ENCODE measurements at regions not wholly inside any gene's neighbourhood (a gene's known extent, or its start where the extent isn't known, plus 50 kb on each side); places are given as distances from the start of the nearest gene placed in this dataset.

GRCh38 chr4:16993956-16994840, 95.8 kb upstream of the LDB2 start:
- no TSS peak for BruUV-seq (replicated peaks)
- WGBS (ENCODE audit: insufficient coverage, insufficient replicate concordance, low lambda C conversion rate, missing lambda C conversion rate): 28% methylated on average over 5 of the region's 5 CpGs
- TF ChIP-seq ZBED1 (IDR thresholded peaks at IDR 0.05; ENCODE audit: borderline replicate concordance) (no peak), JUNB (IDR thresholded peaks at IDR 0.05) (no peak), SMARCA5 (IDR thresholded peaks at IDR 0.05) (no peak), BCLAF1 (IDR thresholded peaks at IDR 0.05) (no peak), FOS (IDR thresholded peaks at IDR 0.05; ENCODE audit: borderline replicate concordance, extremely low read depth, insufficient read length) (no peak), MYC (IDR thresholded peaks at IDR 0.05; ENCODE audit: insufficient read depth, insufficient read length, insufficient replicate concordance, low read length, severe bottlenecking) (no peak), EED (IDR thresholded peaks at IDR 0.05; ENCODE audit: low read depth) (no peak), E4F1 (IDR thresholded peaks at IDR 0.05; ENCODE audit: borderline replicate concordance, partially characterized antibody) (no peak), YY1 (IDR thresholded peaks at IDR 0.05; ENCODE audit: low read depth, low read length) (no peak), SRF (IDR thresholded peaks at IDR 0.05; ENCODE audit: low read depth in 2 of 2, low read length in 2 of 2) (no peak), IRF4 (IDR thresholded peaks at IDR 0.05; ENCODE audit: low read depth, low read length) (no peak), HDAC6 (IDR thresholded peaks at IDR 0.05; ENCODE audit: unreplicated experiment) (no peak), ZBTB11 (CRISPR knock-in tag; IDR thresholded peaks at IDR 0.05) (no peak), IKZF2 (IDR thresholded peaks at IDR 0.05) (no peak)

More at GRCh38 chr4:16993956-16994840, 95.8 kb upstream of the LDB2 start:
- no peak overlapping the region for H2AFZ ChIP-seq (ENCODE audit: control insufficient read depth, low read depth, low read length)
- in situ Hi-C loops (cut with MboI): no loop called here
- no peaks in the 10 kb centered on the region for H3K4me1 ChIP-seq (ENCODE audit: control insufficient read depth, insufficient read depth, low read length)
- no peak for DNase-seq (ENCODE audit: low read depth, low spot score)
- no peaks in the 10 kb centered on the region for H3K9me3 ChIP-seq (replicated peaks; ENCODE audit: control insufficient read depth, insufficient read depth, low read length)
- H3K27ac ChIP-seq (ENCODE audit: control insufficient read depth, insufficient read depth): no peak overlapping the region
- no peaks in the 10 kb centered on the region for H3K36me3 ChIP-seq (ENCODE audit: control insufficient read depth in 2 of 2, insufficient read depth in 2 of 2, low read length in 1 of 2)
- H3K9ac ChIP-seq (ENCODE audit: control insufficient read depth, insufficient read depth, low read length): no peak overlapping the region
- POLR2A ChIA-PET: no interaction called here
- no peak overlapping the region for H3K4me3 ChIP-seq
- CTCF ChIA-PET: no interaction called here
- H3K27me3 ChIP-seq (replicated peaks in 1 of 2; ENCODE audit: control insufficient read depth in 2 of 2, insufficient read depth in 2 of 2, low read length in 1 of 2): no peaks in the 10 kb centered on the region
- SMC1A ChIA-PET (ENCODE audit: uncharacterized antibody, unreplicated experiment): no interaction called here
- intact Hi-C loops (cut with micrococcal nuclease; ENCODE audit: unreplicated experiment): no loop called here
- H3K4me2 ChIP-seq (ENCODE audit: control insufficient read depth, insufficient read depth): no peak overlapping the region
- H4K20me1 ChIP-seq (ENCODE audit: control insufficient read depth, insufficient read depth): no peaks in the 10 kb centered on the region
- no peak for ATAC-seq
- no peak for FAIRE-seq
- RAD21 ChIA-PET (ENCODE audit: unreplicated experiment): no interaction called here
- H3K79me2 ChIP-seq (ENCODE audit: control insufficient read depth, insufficient read depth, low read length): no peaks in the 10 kb centered on the region
